WTC11 (cell line): ENCODE measurements at regions not wholly inside any gene's neighbourhood (a gene's known extent, or its start where the extent isn't known, plus 50 kb on each side); places are given as distances from the start of the nearest gene placed in this dataset.

Experiments
- CREB1 ChIP-seq: sonication (generic); formaldehyde crosslinking; IDR thresholded peaks from 2 replicates; pipeline ENCODE4 v1.8.0; 2023; ENCODE audit warnings: mild to moderate bottlenecking, missing genetic modification reagents
- CTCF ChIP-seq: fragments of 200-600 bp; IDR thresholded peaks from 2 replicates; pipeline ENCODE4 v1.8.0; 2022; ENCODE audit warnings: antibody characterized with exemption
- IRF1 ChIP-seq: sonication (generic); formaldehyde crosslinking; IDR thresholded peaks from 2 replicates; pipeline ENCODE4 v1.8.0; 2023; ENCODE audit warnings: missing genetic modification reagents
- MAX ChIP-seq: sonication (generic); formaldehyde crosslinking; IDR thresholded peaks from 2 replicates; pipeline ENCODE4 v1.8.0; 2022; ENCODE audit warnings: mild to moderate bottlenecking, missing genetic modification reagents
- TCF7 ChIP-seq: sonication (generic); formaldehyde crosslinking; IDR thresholded peaks from 2 replicates; pipeline ENCODE4 v1.8.0; 2022; ENCODE audit warnings: mild to moderate bottlenecking, low read depth, missing genetic modification reagents, moderate library complexity
- ZNF121 ChIP-seq: sonication (generic); formaldehyde crosslinking; IDR thresholded peaks from 2 replicates; pipeline ENCODE4 v1.8.0; 2023; ENCODE audit warnings: missing genetic modification reagents
- TF ChIP-seq, protein P1 (sequence below): sonication (generic); formaldehyde crosslinking; IDR thresholded peaks from 2 replicates; pipeline ENCODE4 v1.8.1; 2023; ENCODE audit warnings: mild to moderate bottlenecking, missing genetic modification reagents, moderate library complexity
- TF ChIP-seq, protein P2 (sequence below): fragments of 250-450 bp; sonication (Bioruptor Pico); IDR thresholded peaks from 2 replicates; pipeline ENCODE4 v2.1.2; 2022; ENCODE audit warnings: mild to moderate bottlenecking, moderate library complexity
- TF ChIP-seq, protein P3 (sequence below): fragments of 250-450 bp; sonication (Bioruptor Pico); IDR thresholded peaks from 2 replicates; pipeline ENCODE4 v1.9.0; 2021; ENCODE audit warnings: mild to moderate bottlenecking, borderline replicate concordance
- TF ChIP-seq, protein P4 (sequence below): sonication (generic); formaldehyde crosslinking; IDR thresholded peaks from 2 replicates; pipeline ENCODE4 v1.8.1; 2022; ENCODE audit warnings: missing genetic modification reagents, borderline replicate concordance

DNA sequence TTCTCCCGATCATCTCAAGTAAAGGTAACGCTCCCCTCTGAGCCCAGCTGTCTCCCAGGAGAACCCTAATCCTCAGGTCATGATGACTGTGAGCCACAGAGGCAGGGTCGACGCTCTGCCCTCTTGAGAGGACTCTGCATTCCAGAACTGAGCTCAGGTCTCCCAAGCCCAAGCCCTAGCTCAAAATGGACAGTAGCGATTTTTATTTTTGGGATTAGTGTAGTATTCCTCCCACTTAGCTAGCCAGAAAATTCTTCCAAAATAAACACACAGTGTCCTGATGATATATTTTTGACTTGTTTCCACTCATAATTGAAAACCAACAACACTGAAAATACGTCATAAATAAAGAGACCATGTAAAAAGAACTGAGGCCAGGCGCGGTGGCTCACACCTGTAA, 462.0 kb upstream of the MGMT start:
- no peak for TF ChIP-seq CTCF
- no peak for TF ChIP-seq MAX
- no peak for TF ChIP-seq TCF7 (CRISPR knock-in tag)
- TF ChIP-seq CREB1, result no peak
- TF ChIP-seq, protein P1, sequence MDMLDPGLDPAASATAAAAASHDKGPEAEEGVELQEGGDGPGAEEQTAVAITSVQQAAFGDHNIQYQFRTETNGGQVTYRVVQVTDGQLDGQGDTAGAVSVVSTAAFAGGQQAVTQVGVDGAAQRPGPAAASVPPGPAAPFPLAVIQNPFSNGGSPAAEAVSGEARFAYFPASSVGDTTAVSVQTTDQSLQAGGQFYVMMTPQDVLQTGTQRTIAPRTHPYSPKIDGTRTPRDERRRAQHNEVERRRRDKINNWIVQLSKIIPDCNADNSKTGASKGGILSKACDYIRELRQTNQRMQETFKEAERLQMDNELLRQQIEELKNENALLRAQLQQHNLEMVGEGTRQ (CRISPR knock-in tag), result no peak
- TF ChIP-seq ZNF121 (CRISPR knock-in tag), result no peak
- TF ChIP-seq, protein P2, sequence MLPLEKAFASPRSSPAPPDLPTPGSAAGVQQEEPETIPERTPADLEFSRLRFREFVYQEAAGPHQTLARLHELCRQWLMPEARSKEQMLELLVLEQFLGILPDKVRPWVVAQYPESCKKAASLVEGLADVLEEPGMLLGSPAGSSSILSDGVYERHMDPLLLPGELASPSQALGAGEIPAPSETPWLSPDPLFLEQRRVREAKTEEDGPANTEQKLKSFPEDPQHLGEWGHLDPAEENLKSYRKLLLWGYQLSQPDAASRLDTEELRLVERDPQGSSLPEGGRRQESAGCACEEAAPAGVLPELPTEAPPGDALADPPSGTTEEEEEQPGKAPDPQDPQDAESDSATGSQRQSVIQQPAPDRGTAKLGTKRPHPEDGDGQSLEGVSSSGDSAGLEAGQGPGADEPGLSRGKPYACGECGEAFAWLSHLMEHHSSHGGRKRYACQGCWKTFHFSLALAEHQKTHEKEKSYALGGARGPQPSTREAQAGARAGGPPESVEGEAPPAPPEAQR (CRISPR knock-in tag), result no peak
- TF ChIP-seq, protein P3, sequence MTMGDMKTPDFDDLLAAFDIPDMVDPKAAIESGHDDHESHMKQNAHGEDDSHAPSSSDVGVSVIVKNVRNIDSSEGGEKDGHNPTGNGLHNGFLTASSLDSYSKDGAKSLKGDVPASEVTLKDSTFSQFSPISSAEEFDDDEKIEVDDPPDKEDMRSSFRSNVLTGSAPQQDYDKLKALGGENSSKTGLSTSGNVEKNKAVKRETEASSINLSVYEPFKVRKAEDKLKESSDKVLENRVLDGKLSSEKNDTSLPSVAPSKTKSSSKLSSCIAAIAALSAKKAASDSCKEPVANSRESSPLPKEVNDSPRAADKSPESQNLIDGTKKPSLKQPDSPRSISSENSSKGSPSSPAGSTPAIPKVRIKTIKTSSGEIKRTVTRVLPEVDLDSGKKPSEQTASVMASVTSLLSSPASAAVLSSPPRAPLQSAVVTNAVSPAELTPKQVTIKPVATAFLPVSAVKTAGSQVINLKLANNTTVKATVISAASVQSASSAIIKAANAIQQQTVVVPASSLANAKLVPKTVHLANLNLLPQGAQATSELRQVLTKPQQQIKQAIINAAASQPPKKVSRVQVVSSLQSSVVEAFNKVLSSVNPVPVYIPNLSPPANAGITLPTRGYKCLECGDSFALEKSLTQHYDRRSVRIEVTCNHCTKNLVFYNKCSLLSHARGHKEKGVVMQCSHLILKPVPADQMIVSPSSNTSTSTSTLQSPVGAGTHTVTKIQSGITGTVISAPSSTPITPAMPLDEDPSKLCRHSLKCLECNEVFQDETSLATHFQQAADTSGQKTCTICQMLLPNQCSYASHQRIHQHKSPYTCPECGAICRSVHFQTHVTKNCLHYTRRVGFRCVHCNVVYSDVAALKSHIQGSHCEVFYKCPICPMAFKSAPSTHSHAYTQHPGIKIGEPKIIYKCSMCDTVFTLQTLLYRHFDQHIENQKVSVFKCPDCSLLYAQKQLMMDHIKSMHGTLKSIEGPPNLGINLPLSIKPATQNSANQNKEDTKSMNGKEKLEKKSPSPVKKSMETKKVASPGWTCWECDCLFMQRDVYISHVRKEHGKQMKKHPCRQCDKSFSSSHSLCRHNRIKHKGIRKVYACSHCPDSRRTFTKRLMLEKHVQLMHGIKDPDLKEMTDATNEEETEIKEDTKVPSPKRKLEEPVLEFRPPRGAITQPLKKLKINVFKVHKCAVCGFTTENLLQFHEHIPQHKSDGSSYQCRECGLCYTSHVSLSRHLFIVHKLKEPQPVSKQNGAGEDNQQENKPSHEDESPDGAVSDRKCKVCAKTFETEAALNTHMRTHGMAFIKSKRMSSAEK, result no peak
- TF ChIP-seq, protein P4, sequence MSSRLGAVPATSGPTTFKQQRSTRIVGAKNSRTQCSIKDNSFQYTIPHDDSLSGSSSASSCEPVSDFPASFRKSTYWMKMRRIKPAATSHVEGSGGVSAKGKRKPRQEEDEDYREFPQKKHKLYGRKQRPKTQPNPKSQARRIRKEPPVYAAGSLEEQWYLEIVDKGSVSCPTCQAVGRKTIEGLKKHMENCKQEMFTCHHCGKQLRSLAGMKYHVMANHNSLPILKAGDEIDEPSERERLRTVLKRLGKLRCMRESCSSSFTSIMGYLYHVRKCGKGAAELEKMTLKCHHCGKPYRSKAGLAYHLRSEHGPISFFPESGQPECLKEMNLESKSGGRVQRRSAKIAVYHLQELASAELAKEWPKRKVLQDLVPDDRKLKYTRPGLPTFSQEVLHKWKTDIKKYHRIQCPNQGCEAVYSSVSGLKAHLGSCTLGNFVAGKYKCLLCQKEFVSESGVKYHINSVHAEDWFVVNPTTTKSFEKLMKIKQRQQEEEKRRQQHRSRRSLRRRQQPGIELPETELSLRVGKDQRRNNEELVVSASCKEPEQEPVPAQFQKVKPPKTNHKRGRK (CRISPR knock-in tag), result no peak
- no peak for TF ChIP-seq IRF1
